Spleen (tissue), 11 donors: ENCODE measurements at regions not wholly inside any gene's neighbourhood (a gene's known extent, or its start where the extent isn't known, plus 50 kb on each side); places are given as distances from the start of the nearest gene placed in this dataset.

Experiments
- DNase-seq: peaks from one replicate; pipeline ENCODE4 v3.0.0-alpha.2; 2020
- H3K27ac ChIP-seq, 8 donors: fragments of 200-600 bp; sonication (generic) in 7 of 8; 1 replicate in 4 of 8; 2 replicates in 4 of 8; pipeline versions ENCODE4 v1.5.0 to v1.8.0; 2016 to 2021; ENCODE audit warnings: inconsistent platforms in 4 of 8, mild to moderate bottlenecking in 4 of 8, moderate library complexity in 1 of 8
- H3K27me3 ChIP-seq, 7 donors: fragments of 200-600 bp; sonication (generic) in 6 of 7; replicated peaks in 1 of 7; 1 replicate in 4 of 7; 2 replicates in 3 of 7; pipeline versions ENCODE4 v1.5.0 to v1.8.0; 2016 to 2021; ENCODE audit warnings: inconsistent platforms in 3 of 7, mild to moderate bottlenecking in 1 of 7
- H3K36me3 ChIP-seq, 6 donors: fragments of 200-600 bp; sonication (generic) in 5 of 6; 1 replicate in 4 of 6; 2 replicates in 2 of 6; pipeline versions ENCODE4 v1.5.0 to v1.8.0; 2016 to 2021; ENCODE audit warnings: inconsistent platforms in 2 of 6
- H3K4me1 ChIP-seq, 6 donors: fragments of 200-600 bp; sonication (generic) in 5 of 6; 1 replicate in 3 of 6; 2 replicates in 3 of 6; pipeline versions ENCODE4 v1.5.0 to v1.8.0; 2016 to 2021; ENCODE audit warnings: inconsistent platforms in 3 of 6
- H3K4me3 ChIP-seq, 8 donors: fragments of 200-600 bp; sonication (generic) in 7 of 8; 1 replicate in 4 of 8; 2 replicates in 4 of 8; pipeline versions ENCODE4 v1.5.0 to v1.8.0; 2016 to 2021; ENCODE audit warnings: inconsistent platforms in 4 of 8, mild to moderate bottlenecking in 4 of 8, moderate library complexity in 2 of 8
- H3K9me3 ChIP-seq, 8 donors: fragments of 200-600 bp; sonication (generic) in 7 of 8; 1 replicate in 4 of 8; 2 replicates in 4 of 8; pipeline versions ENCODE4 v1.5.0 to v1.8.0; 2016 to 2021; ENCODE audit warnings: inconsistent platforms in 4 of 8
- POLR2A ChIP-seq, 3 donors: fragments of 450-650 bp; IDR thresholded peaks; one replicate each; pipeline ENCODE4 v1.5.1; 2017; ENCODE audit warnings: antibody characterized with exemption in 3 of 3, mild to moderate bottlenecking in 1 of 3
- POLR2AphosphoS5 ChIP-seq, 3 donors: sonication (generic); formaldehyde crosslinking; IDR thresholded peaks; one replicate each; pipeline ENCODE4 v1.5.1; 2017; ENCODE audit warnings: antibody characterized with exemption in 3 of 3
- WGBS, 5 donors: extraction: QIAGEN DNeasy Blood & Tissue Kit in 3 of 5; methylation state at CpG; one replicate each; pipeline versions ENCODE4 v1.1.5 to v1.1.7; 2013 to 2018; 5-methylcytosine and 5-hydroxymethylcytosine counted together
- intact Hi-C: fragments of 100-400 bp; cut with DNase I; formaldehyde crosslinking; loops from one replicate; pipeline ENCODE4 v1.15.0; 2023; ENCODE audit warnings: low total_unique reads
- TF ChIP-seq, protein P1 (sequence below), 11 experiments: fragments of 200-600 bp in 7 of 11; fragments of 450-650 bp in 4 of 11; sonication (generic) in 4 of 11; IDR thresholded peaks in 8 of 11; conservative IDR thresholded peaks in 3 of 11; 1 replicate in 7 of 11; 2 replicates in 4 of 11; pipeline versions ENCODE4 v1.4.0 to v1.8.0; 2016 to 2021; ENCODE audit warnings: antibody characterized with exemption in 11 of 11, inconsistent platforms in 4 of 11, mild to moderate bottlenecking in 1 of 11
- donor health status: healthy with polysubstance abuse.
- donor health status: DM: no; HTN: no; CAD: no; lungs with moderate emphysema.
- donor health status: DM: no; HTN: no; CAD: no.
- donor health status: Bipolar disorder and iron deficiency.
- donor health status: healthy.
- donor health status: DM: no; HTN: no; CAD: no.
- donor health status: DM: yes; HTN: yes; CAD: no.

DNA sequence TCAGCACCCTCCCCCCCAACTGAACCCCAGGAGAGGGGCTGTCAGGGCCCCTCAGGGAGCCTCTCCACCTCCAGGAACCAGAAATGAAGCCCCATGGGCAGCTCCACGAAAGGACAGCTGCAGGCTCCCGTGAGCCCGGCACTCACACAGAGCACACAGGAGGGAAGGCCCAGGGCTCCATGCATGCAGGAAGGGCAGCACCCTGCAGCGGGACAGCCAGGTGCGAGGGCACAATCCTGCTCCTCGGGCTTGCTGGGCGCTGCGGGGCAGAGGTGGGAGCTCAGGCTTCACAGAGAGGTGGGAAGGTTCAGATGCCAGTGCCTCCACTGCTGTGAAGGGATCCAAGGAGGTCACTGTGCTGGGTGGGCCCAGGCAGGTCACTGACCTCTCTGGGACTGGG, 90.0 kb downstream of the HMX1 start:
- no peak for TF ChIP-seq POLR2AphosphoS5 (IDR thresholded peaks at IDR 0.05)
- TF ChIP-seq, protein P1, sequence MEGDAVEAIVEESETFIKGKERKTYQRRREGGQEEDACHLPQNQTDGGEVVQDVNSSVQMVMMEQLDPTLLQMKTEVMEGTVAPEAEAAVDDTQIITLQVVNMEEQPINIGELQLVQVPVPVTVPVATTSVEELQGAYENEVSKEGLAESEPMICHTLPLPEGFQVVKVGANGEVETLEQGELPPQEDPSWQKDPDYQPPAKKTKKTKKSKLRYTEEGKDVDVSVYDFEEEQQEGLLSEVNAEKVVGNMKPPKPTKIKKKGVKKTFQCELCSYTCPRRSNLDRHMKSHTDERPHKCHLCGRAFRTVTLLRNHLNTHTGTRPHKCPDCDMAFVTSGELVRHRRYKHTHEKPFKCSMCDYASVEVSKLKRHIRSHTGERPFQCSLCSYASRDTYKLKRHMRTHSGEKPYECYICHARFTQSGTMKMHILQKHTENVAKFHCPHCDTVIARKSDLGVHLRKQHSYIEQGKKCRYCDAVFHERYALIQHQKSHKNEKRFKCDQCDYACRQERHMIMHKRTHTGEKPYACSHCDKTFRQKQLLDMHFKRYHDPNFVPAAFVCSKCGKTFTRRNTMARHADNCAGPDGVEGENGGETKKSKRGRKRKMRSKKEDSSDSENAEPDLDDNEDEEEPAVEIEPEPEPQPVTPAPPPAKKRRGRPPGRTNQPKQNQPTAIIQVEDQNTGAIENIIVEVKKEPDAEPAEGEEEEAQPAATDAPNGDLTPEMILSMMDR (IDR thresholded peaks at IDR 0.05 in 8 of 11, conservative IDR thresholded peaks at IDR 0.05 in 3 of 11): no peak
- TF ChIP-seq POLR2A (IDR thresholded peaks at IDR 0.05): no peak
- no peak for DNase-seq
- H3K36me3 ChIP-seq: no peaks in the 10 kb centered on the region
- no peak overlapping the region for H3K27ac ChIP-seq
- no peaks in the 10 kb centered on the region for H3K4me1 ChIP-seq
- no peaks in the 10 kb centered on the region for H3K9me3 ChIP-seq
- intact Hi-C loops: no loop called here
- whole genome bisulfite sequencing, 5 donors: 86 to 93% (median 91%) methylated on average over 8 of the region's 8 CpGs
- H3K4me3 ChIP-seq: no peak overlapping the region
- H3K27me3 ChIP-seq: peaks cover 0 to 43% (median 0%) of the 10 kb centered on the region in 7 donors

DNA sequence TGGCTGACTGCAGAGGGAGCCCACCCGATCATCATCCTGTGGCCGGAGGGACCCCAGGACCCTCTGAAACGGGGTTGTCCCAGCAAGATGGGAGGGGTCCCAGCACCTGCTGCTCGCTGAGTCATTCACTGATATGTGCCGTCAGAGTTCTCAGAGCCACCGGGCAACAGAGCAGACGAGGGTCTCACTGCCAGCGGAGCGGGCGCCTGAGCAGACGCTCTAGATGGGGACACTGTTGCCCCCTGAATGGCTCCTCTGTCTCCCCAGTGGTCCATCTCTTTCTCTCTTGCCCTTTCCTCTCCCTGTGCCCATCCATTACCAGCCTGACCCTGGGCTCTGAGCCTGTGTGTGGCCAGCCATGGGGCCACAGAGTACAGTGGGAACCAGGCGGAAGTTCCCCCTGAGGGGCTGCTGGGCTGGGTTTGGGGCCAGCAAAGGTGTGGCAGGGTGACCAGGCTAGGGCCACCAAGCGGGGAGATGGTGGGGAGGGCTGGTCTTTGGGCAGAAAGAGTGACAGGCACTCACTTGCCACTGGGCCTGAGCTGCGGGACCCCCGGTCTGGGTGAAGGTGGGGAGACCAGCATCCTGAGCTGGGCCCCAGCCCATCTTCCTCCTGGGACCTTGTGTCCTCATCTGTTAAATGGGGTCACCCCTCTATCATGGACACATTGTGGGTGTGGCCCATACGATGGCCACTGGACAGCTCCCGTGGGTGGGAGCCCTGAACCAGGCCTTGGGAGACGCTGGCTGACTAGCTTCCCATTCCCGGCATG, 90.9 kb downstream of the HMX1 start:
- no peak for DNase-seq
- no peak for TF ChIP-seq POLR2AphosphoS5 (IDR thresholded peaks at IDR 0.05)
- TF ChIP-seq, protein P1 (IDR thresholded peaks at IDR 0.05 in 8 of 11, conservative IDR thresholded peaks at IDR 0.05 in 3 of 11): no peak
- no peak for TF ChIP-seq POLR2A (IDR thresholded peaks at IDR 0.05)
- intact Hi-C loops: no loop called here
- H3K9me3 ChIP-seq: no peaks in the 10 kb centered on the region
- H3K4me1 ChIP-seq: no peaks in the 10 kb centered on the region
- H3K4me3 ChIP-seq: no peak overlapping the region
- H3K27me3 ChIP-seq: peaks cover 0 to 43% (median 0%) of the 10 kb centered on the region in 7 donors
- H3K27ac ChIP-seq: no peak overlapping the region
- H3K36me3 ChIP-seq: no peaks in the 10 kb centered on the region
- WGBS, 5 donors: 75 to 82% (median 78%) methylated on average over 12 to 19 of the region's 19 CpGs

DNA sequence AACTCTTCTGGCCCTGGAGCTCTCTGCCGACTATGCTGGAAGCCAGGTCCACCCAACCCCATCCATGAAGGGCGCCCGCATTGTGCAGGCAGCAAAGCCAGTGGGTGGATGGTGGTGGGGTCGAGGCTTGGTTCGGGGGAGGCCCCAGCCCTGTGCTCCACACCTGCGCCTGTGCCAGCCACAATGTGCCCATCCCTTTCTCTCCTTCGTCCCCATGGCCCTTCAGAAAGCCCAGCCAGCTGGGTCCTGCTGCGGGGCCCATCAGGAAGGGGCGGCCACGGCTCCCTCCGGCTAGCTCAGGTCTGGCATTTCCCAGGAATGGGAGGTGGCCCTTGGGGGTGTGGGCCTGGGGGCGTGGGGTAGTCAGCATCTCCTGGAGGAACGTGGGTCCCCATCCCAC, 91.6 kb downstream of the HMX1 start:
- no peaks in the 10 kb centered on the region for H3K36me3 ChIP-seq
- H3K4me3 ChIP-seq: no peak overlapping the region
- no peak for DNase-seq
- no peaks in the 10 kb centered on the region for H3K4me1 ChIP-seq
- peaks cover 0 to 43% (median 0%) of the 10 kb centered on the region in 7 donors for H3K27me3 ChIP-seq
- intact Hi-C loops: no loop called here
- TF ChIP-seq, protein P1 (IDR thresholded peaks at IDR 0.05 in 8 of 11, conservative IDR thresholded peaks at IDR 0.05 in 3 of 11): no peak
- TF ChIP-seq POLR2A (IDR thresholded peaks at IDR 0.05): no peak
- TF ChIP-seq POLR2AphosphoS5 (IDR thresholded peaks at IDR 0.05): no peak
- no peaks in the 10 kb centered on the region for H3K9me3 ChIP-seq
- no peak overlapping the region for H3K27ac ChIP-seq
- 47 to 80% (median 73%) methylated on average over 3 to 13 of the region's 13 CpGs for WGBS, 5 donors

DNA sequence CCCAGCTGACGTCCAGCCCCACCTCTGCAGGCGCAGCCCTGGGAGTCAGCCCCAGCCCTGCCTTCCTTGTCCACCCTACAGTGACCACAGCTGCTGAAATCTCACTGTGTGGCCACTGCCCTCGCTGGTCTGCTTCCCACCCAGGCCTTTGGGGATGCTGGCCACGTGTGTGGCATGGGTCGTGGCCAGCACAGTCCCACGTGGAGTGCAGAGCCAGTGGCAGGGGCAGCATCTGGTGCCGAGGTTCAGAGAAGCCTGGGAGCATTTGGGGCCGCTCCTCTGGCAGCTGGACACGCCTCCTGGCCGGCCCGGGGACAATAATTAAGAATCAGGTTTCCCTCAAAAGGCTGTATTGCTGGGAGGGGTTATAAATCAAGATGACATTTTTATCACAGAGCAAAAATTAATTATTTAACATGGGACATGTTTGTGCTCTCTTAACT, 92.1 kb downstream of the HMX1 start:
- intact Hi-C loops: no loop called here

More for the DNA sequence above, 92.1 kb downstream of the HMX1 start:
- no peak overlapping the region for H3K4me3 ChIP-seq
- H3K27me3 ChIP-seq: peaks cover 0 to 41% (median 0%) of the 10 kb centered on the region in 7 donors
- no peak for TF ChIP-seq POLR2A (IDR thresholded peaks at IDR 0.05)
- TF ChIP-seq POLR2AphosphoS5 (IDR thresholded peaks at IDR 0.05): no peak
- TF ChIP-seq, protein P1 (IDR thresholded peaks at IDR 0.05 in 8 of 11, conservative IDR thresholded peaks at IDR 0.05 in 3 of 11): no peak
- DNase-seq: no peak
- no peaks in the 10 kb centered on the region for H3K36me3 ChIP-seq
- H3K9me3 ChIP-seq: no peaks in the 10 kb centered on the region
- WGBS, 5 donors: 41 to 65% (median 54%) methylated on average over 4 to 11 of the region's 11 CpGs
- no peaks in the 10 kb centered on the region for H3K4me1 ChIP-seq
- no peak overlapping the region for H3K27ac ChIP-seq
